Fibroblast of the aortic adventitia (primary cell): ENCODE measurements at regions not wholly inside any gene's neighbourhood (a gene's known extent, or its start where the extent isn't known, plus 50 kb on each side); places are given as distances from the start of the nearest gene placed in this dataset.
A peak's percentile ranks its signal among the peaks of the same experiment; 100 is the strongest.
"Not testable (repeated sequence)": the region's sequence is repeated elsewhere in the genome, so short reads cannot be mapped to it uniquely, and the experiment has no call there.

Source experiments
- DNase-seq: peaks from one replicate; pipeline ENCODE4 v3.0.0-alpha.2; 2010; ENCODE audit warnings: low read depth
- H3K4me3 ChIP-seq: 2 replicates; pipeline ENCODE4 v1.5.1; 2011; ENCODE audit warnings: low read depth, mild to moderate bottlenecking, control low read depth, low read length, moderate library complexity
- TF ChIP-seq, protein P1 (sequence below): IDR thresholded peaks from 2 replicates; pipeline ENCODE4 v1.5.1; 2011; ENCODE audit warnings: mild to moderate bottlenecking, low read length, control low read depth, inconsistent platforms; ENCODE audit not compliant: insufficient read depth

GRCh38 chr7:45435846-45436245 is 138.3 kb upstream of the ADCY1 start:
- DNase-seq, result peak; percentile 30
- TF ChIP-seq, protein P1, sequence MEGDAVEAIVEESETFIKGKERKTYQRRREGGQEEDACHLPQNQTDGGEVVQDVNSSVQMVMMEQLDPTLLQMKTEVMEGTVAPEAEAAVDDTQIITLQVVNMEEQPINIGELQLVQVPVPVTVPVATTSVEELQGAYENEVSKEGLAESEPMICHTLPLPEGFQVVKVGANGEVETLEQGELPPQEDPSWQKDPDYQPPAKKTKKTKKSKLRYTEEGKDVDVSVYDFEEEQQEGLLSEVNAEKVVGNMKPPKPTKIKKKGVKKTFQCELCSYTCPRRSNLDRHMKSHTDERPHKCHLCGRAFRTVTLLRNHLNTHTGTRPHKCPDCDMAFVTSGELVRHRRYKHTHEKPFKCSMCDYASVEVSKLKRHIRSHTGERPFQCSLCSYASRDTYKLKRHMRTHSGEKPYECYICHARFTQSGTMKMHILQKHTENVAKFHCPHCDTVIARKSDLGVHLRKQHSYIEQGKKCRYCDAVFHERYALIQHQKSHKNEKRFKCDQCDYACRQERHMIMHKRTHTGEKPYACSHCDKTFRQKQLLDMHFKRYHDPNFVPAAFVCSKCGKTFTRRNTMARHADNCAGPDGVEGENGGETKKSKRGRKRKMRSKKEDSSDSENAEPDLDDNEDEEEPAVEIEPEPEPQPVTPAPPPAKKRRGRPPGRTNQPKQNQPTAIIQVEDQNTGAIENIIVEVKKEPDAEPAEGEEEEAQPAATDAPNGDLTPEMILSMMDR, result no peak
- H3K4me3 ChIP-seq, result no peak overlapping the region

- not testable (repeated sequence) for H3K4me3 ChIP-seq, DNase-seq
Observed at GRCh38 chr7:45440776-45441175, 133.4 kb upstream of the ADCY1 start.

DNA sequence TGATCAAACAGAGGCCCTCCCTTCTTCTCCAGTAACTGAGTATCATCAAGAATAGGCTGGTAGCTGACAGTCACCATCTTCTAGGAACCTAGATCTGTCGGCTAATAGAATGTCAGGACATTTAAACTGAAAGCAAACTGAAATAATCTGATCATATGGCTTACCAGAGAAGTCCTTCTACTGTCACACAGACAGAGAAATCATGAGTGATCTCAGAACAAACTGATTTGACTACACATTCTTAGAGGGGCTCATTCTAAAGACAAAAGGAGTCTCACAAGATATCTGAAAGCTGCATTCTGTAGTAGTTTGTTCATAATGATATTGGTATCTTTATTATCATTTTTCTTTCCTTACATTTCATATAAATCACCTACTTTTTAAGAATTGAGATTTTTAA is 130.9 kb upstream of the ADCY1 start:
- no peak overlapping the region for H3K4me3 ChIP-seq
- DNase-seq, result no peak
- TF ChIP-seq, protein P1, result no peak

DNA sequence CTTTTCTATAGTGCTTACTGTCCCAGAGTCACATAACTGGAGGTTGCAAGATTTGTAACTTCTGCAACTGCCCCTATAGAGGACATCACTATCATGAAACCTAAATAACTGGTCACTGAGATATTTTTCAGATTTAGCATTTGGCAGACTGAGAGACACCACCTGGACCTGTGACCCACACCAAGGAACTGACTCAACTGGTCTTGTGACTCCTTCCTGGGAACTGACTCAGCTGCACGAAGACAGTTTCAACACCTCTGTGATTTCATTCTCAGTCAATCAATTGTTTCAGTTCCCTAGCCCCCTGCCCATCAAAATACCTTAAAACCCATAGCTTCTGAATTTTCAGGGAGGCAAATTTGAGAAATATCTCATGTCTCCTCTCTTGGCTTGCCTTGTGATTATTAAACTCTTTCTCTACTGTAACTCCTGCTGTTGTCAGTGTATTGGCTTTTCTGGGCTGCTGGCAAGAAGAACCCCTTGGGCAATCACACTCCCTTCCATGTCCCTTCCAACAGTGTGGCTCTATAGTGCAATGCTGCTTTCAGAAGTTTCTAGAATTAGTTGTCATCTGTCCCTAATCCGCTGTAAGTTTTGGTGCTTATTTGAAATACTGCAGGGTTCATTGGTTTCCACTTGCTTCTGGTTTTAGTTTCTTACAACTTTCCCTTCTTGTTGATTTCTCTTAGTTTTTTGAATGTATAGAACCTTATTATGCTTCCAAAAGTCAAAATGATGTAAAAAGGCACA is 127.8 kb upstream of the ADCY1 start:
- DNase-seq, result no peak
- no peak overlapping the region for H3K4me3 ChIP-seq
- TF ChIP-seq, protein P1, result no peak

DNA sequence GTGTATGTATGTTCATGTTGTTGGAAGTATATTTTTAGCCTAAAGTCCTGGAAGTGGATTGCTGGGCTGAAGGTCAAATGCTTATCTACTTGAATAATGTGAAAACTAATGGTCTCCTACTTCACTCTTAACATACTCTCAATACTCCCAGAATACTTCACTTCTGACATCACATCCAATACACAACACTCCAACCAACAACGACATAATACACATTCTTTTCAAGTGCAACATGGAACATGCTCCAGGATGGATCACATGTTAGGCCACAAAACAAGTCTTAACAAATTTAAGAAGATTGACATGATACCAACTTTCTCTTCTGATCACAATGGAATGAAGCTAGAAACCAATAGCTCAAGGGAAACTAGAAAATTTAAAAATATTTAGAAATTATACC is 126.9 kb upstream of the ADCY1 start:
- TF ChIP-seq, protein P1, result no peak
- H3K4me3 ChIP-seq, result no peak overlapping the region
- DNase-seq, result no peak

DNA sequence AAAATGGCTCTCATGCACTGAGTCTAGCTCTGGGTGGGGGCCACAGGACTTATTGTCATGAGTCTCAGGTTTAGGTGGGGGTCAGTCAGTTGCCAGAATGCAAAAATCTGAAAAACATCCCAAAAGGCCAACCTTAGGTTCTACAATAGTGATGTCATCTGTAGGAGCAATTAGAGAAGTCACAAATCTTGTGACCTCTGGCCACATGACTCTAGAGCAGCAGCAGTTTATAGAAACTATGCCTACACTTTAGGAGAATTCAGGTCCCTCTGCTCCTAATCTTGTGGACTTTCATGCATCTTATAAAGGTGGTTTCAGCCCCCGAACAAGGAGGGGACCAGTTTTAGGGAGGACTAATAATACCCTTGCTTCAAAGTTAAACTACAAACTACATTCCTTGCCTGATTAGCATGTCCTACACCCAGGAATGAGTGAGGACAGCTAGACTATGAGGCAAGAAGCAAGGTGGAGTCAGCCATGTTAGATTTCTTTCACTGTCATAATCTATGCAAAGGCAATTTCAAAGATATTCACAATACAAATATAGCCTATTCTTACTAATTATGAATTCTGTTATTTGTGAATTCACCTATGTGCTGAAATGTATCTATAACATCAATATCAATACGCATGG is 123.5 kb upstream of the ADCY1 start:
- no peak for DNase-seq
- no peak overlapping the region for H3K4me3 ChIP-seq
- TF ChIP-seq, protein P1, result no peak

DNA sequence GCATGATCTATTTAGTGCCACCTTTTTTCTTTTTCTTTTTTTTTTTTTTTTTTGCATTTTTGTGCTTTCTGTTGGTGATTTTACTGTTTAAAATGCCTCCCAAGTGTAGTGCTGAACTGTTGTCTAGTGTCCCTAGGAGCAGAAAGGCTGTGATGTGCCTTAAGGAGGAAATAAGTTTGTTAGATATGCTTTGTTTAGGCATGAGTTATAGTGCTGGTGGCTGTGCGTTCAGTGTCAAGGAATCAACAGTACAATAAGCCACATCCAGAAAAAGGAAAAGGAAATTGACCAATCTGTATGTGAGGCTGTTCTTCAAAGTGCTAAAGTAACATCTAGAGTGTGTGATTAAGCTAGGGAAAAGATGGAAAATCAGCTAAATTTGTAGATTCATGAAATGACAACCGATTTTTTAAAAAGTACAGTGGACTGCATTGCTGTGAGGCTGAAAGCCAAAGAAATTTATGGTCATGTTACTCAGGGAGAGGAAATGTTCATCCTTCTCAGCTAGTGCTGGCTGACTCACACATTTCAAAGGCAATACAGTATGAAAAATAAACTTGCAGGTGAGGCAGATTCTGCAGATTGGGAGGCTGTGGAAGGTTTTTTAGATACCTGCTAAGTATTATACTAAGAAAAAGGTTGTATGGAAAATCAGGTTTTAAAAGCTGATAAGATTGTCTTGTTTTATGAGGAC is 122.7 kb upstream of the ADCY1 start:
- TF ChIP-seq, protein P1, result no peak
- no peak for DNase-seq
- no peak overlapping the region for H3K4me3 ChIP-seq
